CD4-positive, alpha-beta T cell treated with Interleukin-15 for 1 hour (primary cell): ENCODE measurements at regions not wholly inside any gene's neighbourhood (a gene's known extent, or its start where the extent isn't known, plus 50 kb on each side); places are given as distances from the start of the nearest gene placed in this dataset.
"Not testable (repeated sequence)": the region's sequence is repeated elsewhere in the genome, so short reads cannot be mapped to it uniquely, and the experiment has no call there.

ENCODE experiments used
- DNase-seq: peaks from one replicate; pipeline ENCODE4 v3.0.0-alpha.2; 2020

DNA sequence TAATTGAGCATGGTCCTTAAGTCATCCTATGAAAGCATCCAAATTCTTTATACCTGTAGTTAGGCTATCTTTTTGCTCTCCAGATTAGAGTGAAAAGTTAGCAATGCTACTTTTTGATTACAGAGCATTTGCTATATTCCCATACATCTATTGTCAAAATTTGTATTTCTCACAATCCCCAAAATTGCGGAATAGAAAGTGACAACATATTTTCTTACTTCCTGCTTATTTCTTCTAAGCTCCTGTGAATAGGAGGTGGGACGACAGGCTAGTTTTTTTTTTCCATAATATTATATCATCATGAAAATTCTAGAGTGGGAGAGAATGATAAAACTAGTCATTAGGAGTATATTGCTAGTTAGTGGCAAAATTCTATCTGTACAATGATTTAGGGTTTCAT, 264.0 kb upstream of the DPYD start:
- no peak for DNase-seq

DNA sequence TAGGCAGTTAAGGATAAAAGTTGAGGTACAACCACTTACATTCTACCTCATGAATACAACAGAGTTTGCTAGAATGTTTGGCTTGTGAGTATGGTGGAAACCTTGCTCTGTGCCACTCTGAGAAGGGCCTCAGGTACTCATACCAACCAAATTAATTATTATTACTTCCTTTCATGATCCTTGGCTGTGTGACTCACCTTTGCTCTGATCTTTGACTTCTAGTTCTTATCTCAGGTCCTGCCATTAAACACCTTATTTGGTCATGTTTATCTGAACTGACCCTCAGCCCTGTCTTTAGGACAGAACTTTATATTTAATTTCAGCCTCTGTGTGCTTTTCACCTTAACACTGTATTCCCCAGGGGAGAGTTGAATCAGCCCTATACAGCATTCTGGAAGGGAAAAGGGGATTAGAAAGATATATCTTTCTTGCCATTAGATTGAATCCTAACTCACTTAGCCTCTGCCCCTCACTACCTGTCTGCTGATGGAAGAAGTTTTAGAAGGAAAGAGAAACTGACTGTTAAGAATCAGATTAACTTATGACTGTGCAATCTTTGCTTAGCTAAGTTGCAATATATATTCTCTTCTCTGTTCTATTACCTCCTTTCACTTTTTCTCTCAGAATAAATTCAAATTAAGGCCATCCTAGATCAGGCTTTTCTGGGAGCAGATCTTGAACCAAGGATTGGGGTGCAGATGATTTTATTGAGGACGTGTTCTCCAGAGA, 260.4 kb upstream of the DPYD start:
- no peak for DNase-seq

DNA sequence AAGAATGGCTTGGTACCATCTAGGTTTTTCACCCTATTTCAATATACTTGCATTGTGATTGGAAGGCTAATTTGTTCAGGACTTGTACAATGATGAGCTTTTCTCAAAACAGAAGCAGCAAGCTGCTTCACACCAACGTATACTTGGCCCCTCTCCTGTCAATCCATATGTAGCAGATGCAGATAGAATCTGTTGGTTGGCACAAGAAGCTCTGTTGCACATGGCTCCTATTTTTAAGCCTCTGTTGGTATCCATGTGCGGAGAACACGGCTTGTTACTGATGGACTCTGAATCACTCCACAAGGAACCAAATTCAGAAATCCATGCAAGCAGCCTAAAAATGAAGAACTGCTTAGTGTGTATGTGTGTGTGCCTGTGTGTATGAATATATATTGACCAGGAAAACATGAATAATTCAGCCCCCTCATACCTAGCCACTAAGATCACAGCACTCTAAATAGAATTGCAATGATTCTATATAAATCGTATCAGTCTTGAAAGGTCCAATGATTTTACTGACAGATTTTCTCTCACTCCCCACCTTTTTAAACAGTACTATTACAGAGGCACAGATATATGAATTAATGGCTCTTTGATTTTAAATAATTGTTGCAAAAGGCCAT, 258.4 kb upstream of the DPYD start:
- DNase-seq, result no peak

DNA sequence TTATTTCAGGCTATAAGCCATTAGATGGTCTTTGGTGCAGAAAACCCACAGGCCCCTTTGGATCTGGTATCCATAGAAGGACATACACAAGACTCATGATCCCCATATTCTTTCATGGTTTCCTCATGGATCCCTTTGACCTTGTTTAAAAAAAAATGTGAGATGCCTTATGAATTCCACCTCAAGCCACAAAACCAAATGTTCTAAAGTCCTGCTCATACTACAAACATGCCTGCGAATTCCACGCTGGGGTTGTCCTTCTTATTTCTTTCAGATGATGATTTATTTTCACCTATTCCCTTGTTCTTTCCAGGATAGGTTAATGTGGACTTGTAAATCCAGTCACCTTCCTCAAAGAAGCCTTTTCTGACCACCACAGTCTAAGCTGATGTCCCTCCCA, 256.9 kb upstream of the DPYD start:
- no peak for DNase-seq

DNA sequence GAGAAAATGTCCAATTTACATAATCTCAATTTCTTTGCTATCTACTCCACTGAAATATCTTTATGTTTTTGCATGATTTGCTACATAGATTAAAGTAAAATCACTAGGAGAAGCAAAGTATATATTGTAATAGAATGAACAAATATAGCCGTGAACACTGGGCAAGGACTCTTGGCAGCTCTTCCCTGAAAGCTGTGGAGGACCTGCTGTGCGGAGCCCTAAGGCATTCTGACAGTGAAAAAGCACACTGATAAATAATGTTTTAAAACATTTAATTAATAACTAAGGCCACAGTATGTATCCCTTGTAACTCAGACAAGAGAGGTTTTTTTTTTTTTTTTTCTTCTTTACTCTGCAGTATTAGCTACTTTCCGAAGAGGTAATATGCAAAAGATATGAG, 256.1 kb upstream of the DPYD start:
- no peak for DNase-seq

DNA sequence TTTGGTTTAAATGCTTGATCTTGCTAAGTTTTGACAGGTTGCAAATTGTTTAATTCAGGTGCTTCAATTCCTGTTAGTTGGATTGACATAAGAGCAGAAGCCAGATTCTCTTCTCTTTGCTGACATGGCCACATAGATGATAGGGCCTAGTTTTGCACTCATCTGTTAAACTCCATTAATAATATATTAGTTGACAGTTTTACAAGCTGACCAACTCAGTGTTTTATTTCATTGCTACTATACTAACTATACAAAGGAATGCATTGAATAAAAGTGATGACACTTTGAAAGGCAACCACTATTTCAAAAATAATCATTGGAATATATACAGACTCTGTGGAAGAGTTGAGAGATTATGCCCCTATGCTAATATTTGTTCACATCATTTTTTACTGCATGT, 255.6 kb upstream of the DPYD start:
- DNase-seq, result no peak

DNA sequence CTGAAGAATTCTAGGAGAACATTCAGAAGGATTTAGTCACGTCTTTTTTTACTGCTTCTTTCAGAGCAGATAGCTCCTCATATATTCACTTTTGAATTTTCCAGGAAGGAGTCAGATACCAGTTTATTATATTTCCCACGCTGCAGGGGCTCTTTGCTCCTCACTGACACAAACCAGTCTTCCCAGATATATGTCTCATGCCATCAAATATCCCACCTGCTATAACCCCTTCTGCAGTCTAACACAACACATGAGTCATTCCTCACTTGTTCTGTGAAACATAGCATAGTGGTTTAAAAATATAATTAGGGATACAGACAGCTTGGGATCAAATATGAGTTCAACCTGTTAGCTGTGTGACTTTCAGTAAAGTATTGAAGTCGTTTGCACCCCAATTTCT, 251.7 kb upstream of the DPYD start:
- DNase-seq, result no peak

DNA sequence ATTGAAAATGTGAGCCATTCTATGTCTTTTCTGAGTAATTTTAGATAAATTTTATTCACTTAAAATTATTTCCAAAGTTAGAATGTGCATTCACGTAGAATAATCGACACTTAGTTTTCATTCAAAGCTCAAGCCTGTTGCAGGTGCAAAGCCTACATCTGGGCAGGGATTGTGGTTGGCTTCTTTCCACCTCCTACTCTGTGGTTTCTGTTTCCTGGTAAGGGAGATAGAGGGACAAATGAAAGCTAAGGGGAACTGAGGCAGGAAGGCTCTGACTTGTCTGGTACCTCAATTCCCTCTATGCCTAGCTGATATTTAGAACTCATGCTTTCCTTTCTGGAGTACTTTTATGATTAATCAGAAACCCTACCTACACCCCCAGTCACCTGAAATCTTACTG, 251.2 kb upstream of the DPYD start:
- DNase-seq, result no peak

DNA sequence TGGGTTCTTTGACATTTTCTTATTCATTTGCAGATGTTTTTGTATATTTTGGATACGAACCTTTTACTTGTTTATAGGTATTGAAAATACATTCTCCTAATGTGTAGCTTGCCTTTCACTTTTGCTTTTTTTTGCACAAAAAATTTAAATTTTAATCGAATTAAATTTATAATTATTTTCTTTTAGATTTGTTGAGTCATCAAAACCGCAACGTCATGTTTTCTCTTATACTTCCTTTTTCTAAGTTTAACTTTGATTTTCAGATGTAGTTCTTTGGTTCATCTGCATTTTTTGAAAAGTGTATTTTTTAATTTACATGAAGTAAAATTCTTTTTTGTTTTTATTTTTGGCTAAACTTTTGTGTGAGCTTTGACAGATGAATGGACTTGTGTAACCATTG, 243.7 kb upstream of the DPYD start:
- DNase-seq, result no peak

DNA sequence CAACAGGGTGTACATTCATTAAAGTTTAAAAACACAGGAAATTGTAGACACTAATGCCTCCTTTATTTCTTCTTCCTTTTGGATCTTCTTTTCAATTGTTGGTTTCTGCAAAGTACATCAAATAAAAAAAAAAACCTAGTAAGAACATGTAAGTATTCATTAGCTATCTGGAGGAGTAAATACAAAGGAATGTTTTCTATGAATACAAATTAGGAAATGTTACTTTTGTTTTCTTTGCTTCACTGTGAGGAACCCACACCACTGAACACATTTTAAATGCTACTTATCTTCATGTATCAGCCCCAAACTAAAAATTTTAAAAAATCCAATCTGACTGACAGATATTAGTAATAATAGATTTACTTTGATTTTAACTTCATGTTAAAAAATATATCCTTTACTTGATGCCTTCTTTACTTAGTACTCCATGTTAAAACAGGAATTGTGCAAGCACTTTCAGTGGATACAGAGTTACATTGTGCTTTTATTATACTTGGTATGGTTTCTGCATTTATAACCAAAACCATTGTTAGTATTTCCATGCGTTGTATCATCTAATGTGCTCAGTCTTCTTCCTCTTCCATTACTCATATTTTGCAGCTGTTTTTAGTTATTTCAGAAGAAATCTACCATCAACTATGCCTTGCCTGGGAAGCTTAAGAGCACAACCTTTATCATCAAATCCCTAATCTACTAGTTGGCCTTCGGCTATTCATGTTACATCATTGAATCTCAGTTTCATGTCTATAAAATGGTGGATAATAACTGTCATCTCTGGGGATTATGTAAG, 236.9 kb upstream of the DPYD start:
- DNase-seq, result no peak

DNA sequence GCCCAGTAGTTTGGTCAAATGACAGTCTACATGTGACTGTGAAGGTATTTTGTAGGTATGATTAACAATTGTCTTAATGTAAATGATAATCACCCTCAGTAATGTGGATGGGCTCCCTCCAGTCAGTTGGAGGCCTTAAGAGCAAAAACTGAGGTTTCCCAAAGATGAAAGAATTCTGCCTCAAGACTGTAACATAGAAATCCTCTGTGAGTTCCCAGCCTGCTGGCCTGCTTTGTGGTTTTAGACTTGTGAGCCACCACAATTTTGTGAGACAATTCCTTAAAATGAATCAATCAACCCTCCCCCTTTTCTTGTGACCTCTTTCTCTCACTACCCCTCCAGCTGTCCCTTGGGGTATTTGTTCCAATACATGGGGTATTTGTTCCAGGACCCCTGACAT, 226.4 kb upstream of the DPYD start:
- DNase-seq, result no peak

DNA sequence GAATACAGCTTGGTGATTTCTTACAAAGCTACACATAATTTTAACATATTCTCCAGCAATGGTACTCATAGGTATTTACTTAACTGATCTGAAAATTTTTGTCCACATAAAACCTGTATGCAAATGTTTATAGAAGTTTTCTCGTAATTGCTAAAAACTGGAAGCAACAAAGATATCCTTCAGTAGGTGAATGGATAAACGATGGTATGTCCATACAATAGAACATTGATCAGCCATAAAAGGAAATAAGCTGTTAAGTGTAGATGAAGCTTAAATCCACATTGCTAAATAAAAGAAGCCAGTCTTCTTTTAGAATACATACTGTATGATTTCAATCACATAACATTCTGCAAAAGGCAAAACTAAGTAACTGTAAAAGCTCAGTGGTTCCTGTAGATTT, 224.8 kb upstream of the DPYD start:
- DNase-seq, result no peak

DNA sequence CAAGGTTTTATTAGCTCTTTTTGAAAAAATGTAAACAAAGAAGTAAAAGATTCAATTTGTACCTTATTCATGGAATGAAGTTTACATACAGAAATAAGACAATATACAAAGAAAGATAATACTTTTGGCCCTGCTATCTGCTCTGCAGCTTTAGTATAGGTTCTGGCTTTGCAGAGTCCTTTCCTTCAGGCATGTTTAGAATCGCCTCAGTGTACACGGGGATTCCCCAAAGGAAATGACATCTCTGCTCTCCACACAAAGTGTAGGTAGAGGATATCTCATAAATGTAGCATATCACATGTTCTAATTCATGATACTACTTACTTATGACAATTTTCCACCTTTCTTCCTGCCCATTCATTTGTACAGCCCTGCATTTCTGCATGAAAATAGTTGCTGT, 222.6 kb upstream of the DPYD start:
- DNase-seq, result no peak

DNA sequence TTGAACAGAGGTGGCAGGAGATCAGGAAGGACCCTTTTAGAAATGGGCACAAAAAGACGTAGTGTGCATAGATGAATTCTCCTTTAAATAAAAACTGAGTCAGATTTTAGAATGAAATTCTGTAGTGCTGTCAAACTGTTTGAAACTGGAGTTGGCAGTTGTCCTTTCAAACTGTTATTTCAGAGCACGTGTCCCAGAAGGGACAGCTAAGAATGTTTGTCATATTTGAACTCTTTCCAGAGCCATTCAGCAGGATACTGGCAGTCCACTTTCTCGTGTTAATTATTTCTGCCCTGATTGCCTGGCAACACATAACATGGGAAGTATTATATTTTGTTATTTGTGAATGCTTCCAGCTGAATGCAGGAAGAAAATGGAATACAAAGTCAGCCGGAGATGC, 212.3 kb upstream of the DPYD start:
- no peak for DNase-seq

DNA sequence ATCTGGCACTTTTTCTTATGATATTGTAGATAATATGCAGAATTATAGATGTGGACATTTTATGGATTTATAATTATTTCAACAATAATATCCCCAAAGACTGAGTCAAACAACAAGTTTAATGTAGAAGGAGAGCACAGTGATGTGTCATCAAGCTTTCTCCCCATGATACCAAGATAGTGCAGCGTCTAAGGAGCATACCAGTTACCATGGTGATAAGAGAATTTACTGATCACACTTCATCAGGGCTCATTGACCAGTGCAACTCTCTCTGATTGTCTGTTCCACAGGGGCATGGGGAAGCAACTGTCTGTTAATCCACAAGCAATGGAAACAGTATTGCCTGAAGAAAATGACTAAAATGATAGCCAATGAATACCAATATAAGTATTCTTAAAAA, 209.6 kb upstream of the DPYD start:
- DNase-seq, result no peak

DNA sequence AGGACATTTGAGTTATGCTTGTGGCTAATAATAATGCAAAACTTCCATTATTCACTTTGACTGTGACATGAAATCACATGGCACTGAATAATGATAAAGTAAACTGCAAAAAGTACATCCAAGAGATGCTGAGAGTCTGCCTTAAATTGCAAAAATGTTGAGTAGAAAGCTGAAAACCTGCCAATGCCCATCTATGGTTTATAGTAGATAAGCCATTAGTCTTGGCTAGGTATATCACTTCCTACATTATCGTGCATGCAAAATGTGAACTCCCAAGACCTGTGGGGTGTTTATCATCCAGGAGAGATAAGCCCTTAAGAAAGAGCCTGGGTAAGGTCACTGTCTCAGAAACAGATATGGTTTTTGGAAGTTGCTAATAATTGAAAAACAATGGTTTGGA, 208.7 kb upstream of the DPYD start:
- DNase-seq, result no peak

DNA sequence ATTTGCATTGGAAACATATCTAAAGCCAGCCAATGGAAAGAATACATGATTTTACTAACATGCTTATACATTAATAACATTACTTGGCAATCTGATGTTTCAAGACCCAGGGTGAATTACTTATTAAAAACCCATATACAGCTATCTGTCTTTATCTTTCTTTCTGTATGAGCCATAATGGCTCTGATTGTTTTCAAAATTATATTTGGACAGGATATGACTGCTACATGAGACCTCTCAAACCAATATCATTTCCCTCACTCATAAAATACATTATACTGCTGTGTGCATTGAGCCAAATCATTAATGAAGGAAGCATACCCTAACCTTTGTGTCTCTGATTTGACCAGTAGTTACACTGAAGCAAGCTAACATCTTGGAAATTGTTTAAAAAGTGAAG, 205.9 kb upstream of the DPYD start:
- DNase-seq, result no peak

DNA sequence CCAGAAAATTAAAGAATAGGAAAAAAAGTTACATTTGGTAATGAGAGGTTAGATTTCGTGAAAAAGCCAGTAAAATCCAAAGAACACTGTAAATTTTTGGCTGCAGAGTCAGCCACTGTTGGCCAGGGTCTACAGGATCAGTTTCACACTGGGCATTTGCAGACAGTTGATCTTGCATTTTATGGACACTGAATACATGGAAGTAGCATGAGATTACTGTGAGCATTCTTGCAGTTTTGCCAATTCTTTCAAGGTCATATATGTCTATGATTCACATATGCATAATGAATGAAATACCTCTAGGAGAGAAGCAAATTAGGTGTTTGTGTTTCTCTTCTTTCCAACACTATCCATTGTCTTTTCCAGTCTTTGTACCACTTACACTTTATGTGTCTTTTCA, 200.8 kb upstream of the DPYD start:
- no peak for DNase-seq

DNA sequence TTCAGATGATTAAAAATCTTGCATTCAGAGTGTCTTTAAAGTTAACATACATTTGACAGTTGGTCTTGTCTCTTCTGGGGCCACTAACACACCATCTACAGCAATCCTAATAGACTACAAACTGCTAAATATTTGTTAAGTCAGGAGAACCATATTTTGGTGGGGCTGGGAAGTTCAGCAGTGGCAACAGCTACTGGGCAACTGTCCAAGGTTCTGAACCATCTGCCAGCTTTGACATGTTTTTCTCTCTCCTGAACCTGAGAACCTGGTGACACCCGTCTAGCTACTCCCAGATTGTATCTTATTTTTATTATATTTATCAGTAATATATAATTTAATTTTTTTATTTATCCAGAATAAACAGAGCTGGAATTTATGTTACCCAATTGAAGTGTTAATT, 199.0 kb upstream of the DPYD start:
- no peak for DNase-seq

DNA sequence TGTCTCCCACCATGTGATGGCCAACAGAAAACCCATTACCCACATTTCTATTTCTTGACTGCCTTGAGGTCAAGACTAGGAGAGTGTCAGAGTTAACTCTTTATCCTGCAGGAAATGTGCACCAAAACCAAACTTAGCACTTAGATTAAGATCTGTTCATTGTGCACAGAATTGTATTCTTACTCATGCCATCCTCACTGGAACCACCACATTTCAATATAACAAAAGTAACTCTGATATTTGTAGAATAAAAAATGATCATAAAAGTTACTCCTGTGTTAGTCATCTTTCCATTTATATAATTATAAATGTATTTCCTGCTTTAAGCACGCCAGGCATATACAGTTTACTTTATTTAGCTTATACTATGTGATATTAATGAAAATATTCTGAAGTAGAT, 193.0 kb upstream of the DPYD start:
- DNase-seq, result no peak

DNA sequence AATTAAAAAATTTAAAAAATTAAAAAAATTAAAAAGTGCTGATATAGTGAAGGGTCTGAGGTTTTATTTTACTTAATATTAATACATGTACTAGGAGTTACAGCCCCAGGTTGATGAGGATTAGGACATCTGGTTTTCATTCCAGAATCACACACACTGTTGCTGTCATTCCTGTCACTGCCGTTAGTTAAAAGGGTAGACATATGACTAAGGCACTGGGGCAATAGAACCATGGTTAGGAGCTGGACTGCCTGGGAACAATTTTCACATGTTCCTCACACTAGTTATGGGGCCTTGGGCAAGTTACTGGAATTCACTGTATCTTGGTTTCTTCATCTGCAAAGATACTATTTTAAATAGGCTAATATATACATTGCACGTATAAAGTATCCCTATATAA, 191.8 kb upstream of the DPYD start:
- DNase-seq, result no peak

DNA sequence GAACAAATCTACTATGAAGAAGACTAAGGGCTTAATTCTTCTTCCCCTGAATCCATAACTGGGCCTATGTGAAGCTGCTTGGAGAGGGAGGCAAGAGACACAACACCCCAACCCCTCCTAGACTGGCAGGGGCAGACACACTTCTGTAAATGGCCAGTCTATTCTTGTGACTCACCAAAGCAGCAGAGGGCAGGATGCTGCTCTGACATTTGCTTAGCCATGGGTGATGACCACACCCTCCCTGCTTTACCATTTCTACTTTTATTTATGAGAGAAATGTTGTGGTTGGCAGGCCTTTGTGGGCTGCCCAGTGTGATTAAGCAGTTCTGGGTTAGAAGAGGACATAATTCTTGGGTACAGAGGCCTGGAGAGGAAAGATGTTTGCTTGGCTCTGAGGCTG, 189.8 kb upstream of the DPYD start:
- DNase-seq, result no peak

DNA sequence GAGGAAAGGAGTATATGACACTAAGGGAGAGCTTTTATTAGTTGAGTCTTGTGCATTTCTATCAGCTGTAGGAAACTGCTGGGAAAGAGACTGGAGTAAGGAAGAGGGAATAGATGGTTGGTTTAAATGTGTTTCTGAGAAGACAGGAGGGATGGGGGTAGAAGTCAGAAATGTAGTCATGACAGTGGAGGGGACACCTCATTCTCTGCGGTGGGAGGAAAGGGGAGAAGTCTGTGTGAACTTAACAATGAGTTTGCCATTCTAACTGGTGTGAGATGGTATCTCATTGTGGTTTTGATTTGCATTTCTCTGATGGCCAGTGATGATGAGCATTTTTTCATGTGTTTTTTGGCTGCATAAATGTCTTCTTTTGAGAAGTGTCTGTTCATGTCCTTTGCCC, 187.5 kb upstream of the DPYD start:
- DNase-seq, result not testable (repeated sequence)

DNA sequence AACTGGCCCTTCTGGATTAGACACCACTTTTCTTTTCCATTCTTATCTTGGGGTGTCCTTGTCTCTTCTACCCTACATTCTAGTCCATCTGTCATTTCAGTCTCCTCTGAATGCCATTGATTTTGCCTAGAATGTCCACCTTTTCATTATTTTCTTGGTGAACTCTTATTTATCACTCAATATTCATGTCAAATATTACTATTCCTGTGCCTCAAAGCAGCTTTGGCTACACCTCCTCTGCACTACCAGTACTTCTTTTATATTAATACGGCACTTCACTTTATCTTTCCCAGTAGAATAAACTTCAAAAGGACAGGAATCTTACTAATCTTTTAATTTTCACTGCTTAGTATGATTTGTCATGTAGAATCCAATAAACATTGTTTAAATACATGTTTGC, 186.4 kb upstream of the DPYD start:
- no peak for DNase-seq

DNA sequence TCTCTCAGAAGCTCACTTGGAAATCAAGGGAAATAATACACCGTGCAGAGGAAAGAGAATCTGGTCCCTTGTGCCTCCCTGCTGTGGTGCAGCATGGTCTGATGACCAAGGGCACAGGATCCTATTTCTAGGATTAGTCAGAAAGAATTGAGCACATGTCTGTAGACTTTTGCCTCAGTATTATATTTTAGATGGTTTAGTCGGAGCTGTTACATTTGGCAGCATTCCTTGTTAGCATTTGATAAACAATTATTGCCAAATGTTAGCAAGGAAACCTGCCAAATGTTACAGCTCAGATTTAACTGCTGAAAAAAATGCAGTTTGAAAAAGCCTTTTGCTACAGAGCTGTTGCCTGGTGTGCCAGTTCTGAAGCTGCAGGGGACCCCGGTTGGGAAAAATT, 183.5 kb upstream of the DPYD start:
- DNase-seq, result no peak
